ENCODE measurements at regions not wholly inside any gene's neighbourhood (a gene's known extent, or its start where the extent isn't known, plus 50 kb on each side); places are given as distances from the start of the nearest gene placed in this dataset.

- no peaks in the 10 kb centered on the region for H3K36me3 ChIP-seq
- no peak overlapping the region for H3K27ac ChIP-seq
- H3K4me3 ChIP-seq = no peak overlapping the region
- DNase-seq (ENCODE audit: low read depth in 1 of 2, low spot score in 1 of 2) = peak in 1 of 2 donors; percentile 40
- H3K4me1 ChIP-seq (ENCODE audit: low read depth) = no peaks in the 10 kb centered on the region
- H3K27me3 ChIP-seq = no peaks in the 10 kb centered on the region
- TF ChIP-seq CTCF (IDR thresholded peaks at IDR 0.05; ENCODE audit: low read depth, low read length) = no peak
- H3K9me3 ChIP-seq (ENCODE audit: low read depth) = no peaks in the 10 kb centered on the region
These were observed 325.7 kb downstream of the SAMD5 start for GRCh38 chr6:147834084-147834776.

GRCh38 chr6:147837540-147837939, 329.1 kb downstream of the SAMD5 start:
- Histone ChIP-seq H3K4me1 (ENCODE audit: low read depth) (no peaks in the 10 kb centered on the region), H3K27me3 (no peaks in the 10 kb centered on the region), H3K36me3 (no peaks in the 10 kb centered on the region), H3K27ac (no peak overlapping the region), H3K4me3 (no peak overlapping the region), H3K9me3 (ENCODE audit: low read depth) (no peaks in the 10 kb centered on the region)
- no peak for DNase-seq (ENCODE audit: low read depth in 1 of 2, low spot score in 1 of 2)
- TF ChIP-seq CTCF (IDR thresholded peaks at IDR 0.05; ENCODE audit: low read depth, low read length) = no peak

- no peak for DNase-seq (ENCODE audit: low read depth in 1 of 2, low spot score in 1 of 2)
- H3K36me3 ChIP-seq = no peaks in the 10 kb centered on the region
- no peak overlapping the region for H3K4me3 ChIP-seq
- no peaks in the 10 kb centered on the region for H3K27me3 ChIP-seq
- no peaks in the 10 kb centered on the region for H3K9me3 ChIP-seq (ENCODE audit: low read depth)
- no peak overlapping the region for H3K27ac ChIP-seq
- no peaks in the 10 kb centered on the region for H3K4me1 ChIP-seq (ENCODE audit: low read depth)
- no peak for TF ChIP-seq CTCF (IDR thresholded peaks at IDR 0.05; ENCODE audit: low read depth, low read length)
These were observed 331.5 kb downstream of the SAMD5 start for GRCh38 chr6:147839708-147840610.

- no peak overlapping the region for H3K4me3 ChIP-seq
- H3K36me3 ChIP-seq = no peaks in the 10 kb centered on the region
- DNase-seq (ENCODE audit: low read depth in 1 of 2, low spot score in 1 of 2) = no peak
- no peak overlapping the region for H3K27ac ChIP-seq
- no peaks in the 10 kb centered on the region for H3K27me3 ChIP-seq
- TF ChIP-seq CTCF (IDR thresholded peaks at IDR 0.05; ENCODE audit: low read depth, low read length) = no peak
- H3K9me3 ChIP-seq (ENCODE audit: low read depth) = no peaks in the 10 kb centered on the region
- no peaks in the 10 kb centered on the region for H3K4me1 ChIP-seq (ENCODE audit: low read depth)
These were observed 333.2 kb downstream of the SAMD5 start for GRCh38 chr6:147841547-147842148.

GRCh38 chr6:147849401-147850330, 341.2 kb downstream of the SAMD5 start:
- peak in 1 of 2 donors; percentile 10 for DNase-seq (ENCODE audit: low read depth in 1 of 2, low spot score in 1 of 2)
- no peak for TF ChIP-seq CTCF (IDR thresholded peaks at IDR 0.05; ENCODE audit: low read depth, low read length)

More at GRCh38 chr6:147849401-147850330, 341.2 kb downstream of the SAMD5 start:
- Histone ChIP-seq H3K9me3 (ENCODE audit: low read depth) (no peaks in the 10 kb centered on the region), H3K27ac (no peak overlapping the region), H3K36me3 (no peaks in the 10 kb centered on the region), H3K4me3 (no peak overlapping the region), H3K27me3 (no peaks in the 10 kb centered on the region), H3K4me1 (ENCODE audit: low read depth) (peaks cover 8% of the 10 kb centered on the region)

All from cardiac muscle cell (in vitro differentiated cells and primary cell).